PC-3 (cell line): ENCODE measurements at regions not wholly inside any gene's neighbourhood (a gene's known extent, or its start where the extent isn't known, plus 50 kb on each side); places are given as distances from the start of the nearest gene placed in this dataset.
"Not testable (repeated sequence)": the region's sequence is repeated elsewhere in the genome, so short reads cannot be mapped to it uniquely, and the experiment has no call there.

Experiments used
- EZH2 ChIP-seq: fragments of 300-600 bp; sonication (generic); IDR thresholded peaks from one replicate; pipeline ENCODE4 v1.6.1; 2017; ENCODE audit warnings: antibody characterized with exemption, mild to moderate bottlenecking, low read length; ENCODE audit not compliant: unreplicated experiment
- EZH2phosphoT487 ChIP-seq: fragments of 300-600 bp; sonication (generic); IDR thresholded peaks from 2 replicates; pipeline ENCODE4 v1.6.1; 2018; ENCODE audit warnings: mild to moderate bottlenecking, antibody characterized with exemption, low read length, borderline replicate concordance
- TF ChIP-seq, protein P1 (sequence below): fragments of 300-600 bp; sonication (generic); conservative IDR thresholded peaks from 2 replicates; pipeline ENCODE4 v1.5.1; 2017; ENCODE audit warnings: antibody characterized with exemption, low read depth, mild to moderate bottlenecking, low read length

GRCh38 chr9:7417397-7417796 lies 382.2 kb downstream of the DMAC1 start:
- TF ChIP-seq, protein P1, sequence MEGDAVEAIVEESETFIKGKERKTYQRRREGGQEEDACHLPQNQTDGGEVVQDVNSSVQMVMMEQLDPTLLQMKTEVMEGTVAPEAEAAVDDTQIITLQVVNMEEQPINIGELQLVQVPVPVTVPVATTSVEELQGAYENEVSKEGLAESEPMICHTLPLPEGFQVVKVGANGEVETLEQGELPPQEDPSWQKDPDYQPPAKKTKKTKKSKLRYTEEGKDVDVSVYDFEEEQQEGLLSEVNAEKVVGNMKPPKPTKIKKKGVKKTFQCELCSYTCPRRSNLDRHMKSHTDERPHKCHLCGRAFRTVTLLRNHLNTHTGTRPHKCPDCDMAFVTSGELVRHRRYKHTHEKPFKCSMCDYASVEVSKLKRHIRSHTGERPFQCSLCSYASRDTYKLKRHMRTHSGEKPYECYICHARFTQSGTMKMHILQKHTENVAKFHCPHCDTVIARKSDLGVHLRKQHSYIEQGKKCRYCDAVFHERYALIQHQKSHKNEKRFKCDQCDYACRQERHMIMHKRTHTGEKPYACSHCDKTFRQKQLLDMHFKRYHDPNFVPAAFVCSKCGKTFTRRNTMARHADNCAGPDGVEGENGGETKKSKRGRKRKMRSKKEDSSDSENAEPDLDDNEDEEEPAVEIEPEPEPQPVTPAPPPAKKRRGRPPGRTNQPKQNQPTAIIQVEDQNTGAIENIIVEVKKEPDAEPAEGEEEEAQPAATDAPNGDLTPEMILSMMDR: not testable (repeated sequence)
- TF ChIP-seq EZH2, EZH2phosphoT487: not testable (repeated sequence)
